GM12878 (cell line): ENCODE measurements at regions not wholly inside any gene's neighbourhood (a gene's known extent, or its start where the extent isn't known, plus 50 kb on each side); places are given as distances from the start of the nearest gene placed in this dataset.

Experiments used
- ATAC-seq: fragments of 200-7000 bp; cut with Tn5 transposase; 3 replicates; pipeline ENCODE4 v1.9.1; 2020; ENCODE audit warnings: mild to moderate bottlenecking, moderate library complexity
- BruUV-seq: library from RNA; stranded (reverse); fragments of 400-500 nt; replicated peaks from 2 replicates; lab custom pipeline; 2021; lab: Mats Ljungman, UMichigan
- CTCF ChIA-PET: fragments of 300-600 bp; sonication (Branson Sonifier 250); formaldehyde crosslinking; extraction: SDS; loops from one replicate; lab custom pipeline; 2021; ENCODE audit warnings: inconsistent platforms; lab: Yijun Ruan, JAX
- POLR2A ChIA-PET: fragments of 350-600 bp; formaldehyde crosslinking; extraction: SDS; loops from one replicate; lab custom pipeline; 2021; ENCODE audit warnings: inconsistent platforms; lab: Charles Lee
- RAD21 ChIA-PET: fragments of 300-600 bp; sonication (Branson Sonifier 250); formaldehyde crosslinking; loops from one replicate; lab custom pipeline; 2023; ENCODE audit warnings: antibody characterized with exemption; ENCODE audit not compliant: unreplicated experiment; lab: Charles Lee
- SMC1A ChIA-PET: fragments of 300-600 bp; sonication (Branson Sonifier 250); formaldehyde crosslinking; loops from one replicate; lab custom pipeline; 2023; ENCODE audit not compliant: unreplicated experiment, uncharacterized antibody; lab: Charles Lee
- DNase-seq: peaks from one replicate; pipeline ENCODE4 v3.0.0-alpha.2; 2011; ENCODE audit warnings: low read depth, low spot score
- FAIRE-seq: peaks from 3 replicates; lab custom pipeline; 2011; peaks lifted over from hg19 to GRCh38; lab: Jason Lieb, UNC
- H2AFZ ChIP-seq: 2 replicates; pipeline ENCODE4 v1.6.0; 2011; ENCODE audit warnings: low read depth, low read length, control low read depth; ENCODE audit not compliant: control insufficient read depth
- H3K27ac ChIP-seq: 2 replicates; pipeline ENCODE4 v1.5.1; 2011; ENCODE audit warnings: control low read depth; ENCODE audit not compliant: control insufficient read depth, insufficient read depth
- H3K27me3 ChIP-seq, 2 experiments: replicated peaks in 1 of 2; 2 replicates each; pipeline versions ENCODE4 v1.6.0 to v1.6.1; 2011; ENCODE audit warnings: low read length in 1 of 2; ENCODE audit not compliant: control insufficient read depth in 2 of 2, insufficient read depth in 2 of 2
- H3K36me3 ChIP-seq, 2 experiments: 2 replicates each; pipeline ENCODE4 v1.5.1; 2011; ENCODE audit warnings: low read length in 1 of 2; ENCODE audit not compliant: control insufficient read depth in 2 of 2, insufficient read depth in 2 of 2
- H3K4me1 ChIP-seq: 2 replicates; pipeline ENCODE4 v1.6.1; 2011; ENCODE audit warnings: mild to moderate bottlenecking, low read length, moderate library complexity, mixed read lengths; ENCODE audit not compliant: control insufficient read depth, insufficient read depth
- H3K4me2 ChIP-seq: 2 replicates; pipeline ENCODE4 v1.6.0; 2011; ENCODE audit warnings: control low read depth; ENCODE audit not compliant: control insufficient read depth, insufficient read depth
- H3K4me3 ChIP-seq: fragments of 200-600 bp; sonication (generic); 2 replicates; pipeline ENCODE4 v1.5.1; 2016
- H3K79me2 ChIP-seq: 2 replicates; pipeline ENCODE4 v1.6.0; 2011; ENCODE audit warnings: low read length; ENCODE audit not compliant: control insufficient read depth, insufficient read depth
- H3K9ac ChIP-seq: 2 replicates; pipeline ENCODE4 v1.8.0; 2011; ENCODE audit warnings: low read length, control low read depth, mixed read lengths; ENCODE audit not compliant: control insufficient read depth, insufficient read depth
- H3K9me3 ChIP-seq: replicated peaks from 3 replicates; pipeline ENCODE4 v1.5.1; 2011; ENCODE audit warnings: mild to moderate bottlenecking, low read length; ENCODE audit not compliant: control insufficient read depth, insufficient read depth
- H4K20me1 ChIP-seq: 2 replicates; pipeline ENCODE4 v1.6.0; 2011; ENCODE audit not compliant: control insufficient read depth, insufficient read depth
- ATF7 ChIP-seq: fragments of 450-650 bp; IDR thresholded peaks from 2 replicates; pipeline ENCODE4 v1.6.1; 2016; ENCODE audit warnings: low read depth, mild to moderate bottlenecking
- BCL11A ChIP-seq: IDR thresholded peaks from 2 replicates; pipeline ENCODE4 v1.6.1; 2011; ENCODE audit warnings: low read depth, low read length
- CBFB ChIP-seq: IDR thresholded peaks from 2 replicates; pipeline ENCODE4 v1.6.1; 2016; ENCODE audit warnings: antibody characterized with exemption, low read depth
- CHD1 ChIP-seq: IDR thresholded peaks from 2 replicates; pipeline ENCODE4 v1.6.1; 2012; ENCODE audit warnings: low read depth, low read length, improper control_type of control experiment
- DPF2 ChIP-seq: fragments of 450-650 bp; IDR thresholded peaks from 2 replicates; pipeline ENCODE4 v1.6.1; 2017; ENCODE audit warnings: mild to moderate bottlenecking
- ESRRA ChIP-seq: IDR thresholded peaks from 2 replicates; pipeline ENCODE4 v1.6.1; 2012; ENCODE audit warnings: mild to moderate bottlenecking, low read length, improper control_type of control experiment
- EZH2 ChIP-seq: IDR thresholded peaks from 2 replicates; pipeline ENCODE4 v1.6.1; 2012; ENCODE audit warnings: low read depth, mild to moderate bottlenecking, control low read depth, inconsistent platforms, low read length, borderline replicate concordance; ENCODE audit not compliant: control insufficient read depth
- PML ChIP-seq: IDR thresholded peaks from 2 replicates; pipeline ENCODE4 v1.6.1; 2012; ENCODE audit warnings: low read length, inconsistent platforms
- POLR2A ChIP-seq: IDR thresholded peaks from 2 replicates; pipeline ENCODE4 v1.6.1; 2011; ENCODE audit warnings: low read depth, mild to moderate bottlenecking, low read length
- SMAD1 ChIP-seq: fragments of 450-650 bp; IDR thresholded peaks from 2 replicates; pipeline ENCODE4 v1.6.1; 2018; ENCODE audit warnings: mild to moderate bottlenecking, low read depth; ENCODE audit not compliant: partially characterized antibody
- SREBF1 ChIP-seq: IDR thresholded peaks from 2 replicates; pipeline ENCODE4 v1.6.1; 2012; ENCODE audit warnings: mild to moderate bottlenecking, low read length
- SRF ChIP-seq, 2 experiments: IDR thresholded peaks; 2 replicates each; pipeline ENCODE4 v1.6.1; 2011; ENCODE audit warnings: low read depth in 2 of 2, low read length in 2 of 2, mild to moderate bottlenecking in 1 of 2, moderate library complexity in 1 of 2
- TARDBP ChIP-seq: IDR thresholded peaks from 2 replicates; pipeline ENCODE4 v1.6.1; 2016; ENCODE audit warnings: borderline replicate concordance
- TBL1XR1 ChIP-seq: IDR thresholded peaks from 2 replicates; pipeline ENCODE4 v1.6.1; 2012; ENCODE audit warnings: low read depth, low read length, improper control_type of control experiment
- ZNF24 ChIP-seq: fragments of 450-650 bp; IDR thresholded peaks from 2 replicates; pipeline ENCODE4 v1.6.1; 2017; ENCODE audit warnings: antibody characterized with exemption, mild to moderate bottlenecking
- ZNF622 ChIP-seq: fragments of 450-650 bp; IDR thresholded peaks from 2 replicates; pipeline ENCODE4 v1.6.1; 2017; ENCODE audit warnings: mild to moderate bottlenecking, inconsistent platforms
- WGBS: methylation state at CpG from one replicate; pipeline ENCODE4 v1.1.6; 2016; ENCODE audit warnings: low lambda C conversion rate; ENCODE audit not compliant: insufficient replicate concordance, insufficient coverage; ENCODE audit errors: missing lambda C conversion rate; 5-methylcytosine and 5-hydroxymethylcytosine counted together
- in situ Hi-C: fragments of 300-500 bp; cut with MboI; formaldehyde crosslinking; loops from 9 replicates; pipeline ENCODE4 v1.14.3; 2018; ENCODE audit warnings: mixed read lengths
- intact Hi-C: fragments of 100-400 bp; cut with micrococcal nuclease; formaldehyde crosslinking; loops from one replicate; pipeline ENCODE4 v1.14.2; 2022; ENCODE audit not compliant: unreplicated experiment
- TF ChIP-seq, protein P1 (sequence below): fragments of 450-650 bp; IDR thresholded peaks from 2 replicates; pipeline ENCODE4 v1.6.1; 2017; ENCODE audit warnings: antibody characterized with exemption, mild to moderate bottlenecking, moderate library complexity

GRCh38 chr7:25287291-25287690 is 59.0 kb upstream of the NPVF start:
- POLR2A ChIA-PET: no interaction called here
- H3K4me2 ChIP-seq: no peak overlapping the region

DNA sequence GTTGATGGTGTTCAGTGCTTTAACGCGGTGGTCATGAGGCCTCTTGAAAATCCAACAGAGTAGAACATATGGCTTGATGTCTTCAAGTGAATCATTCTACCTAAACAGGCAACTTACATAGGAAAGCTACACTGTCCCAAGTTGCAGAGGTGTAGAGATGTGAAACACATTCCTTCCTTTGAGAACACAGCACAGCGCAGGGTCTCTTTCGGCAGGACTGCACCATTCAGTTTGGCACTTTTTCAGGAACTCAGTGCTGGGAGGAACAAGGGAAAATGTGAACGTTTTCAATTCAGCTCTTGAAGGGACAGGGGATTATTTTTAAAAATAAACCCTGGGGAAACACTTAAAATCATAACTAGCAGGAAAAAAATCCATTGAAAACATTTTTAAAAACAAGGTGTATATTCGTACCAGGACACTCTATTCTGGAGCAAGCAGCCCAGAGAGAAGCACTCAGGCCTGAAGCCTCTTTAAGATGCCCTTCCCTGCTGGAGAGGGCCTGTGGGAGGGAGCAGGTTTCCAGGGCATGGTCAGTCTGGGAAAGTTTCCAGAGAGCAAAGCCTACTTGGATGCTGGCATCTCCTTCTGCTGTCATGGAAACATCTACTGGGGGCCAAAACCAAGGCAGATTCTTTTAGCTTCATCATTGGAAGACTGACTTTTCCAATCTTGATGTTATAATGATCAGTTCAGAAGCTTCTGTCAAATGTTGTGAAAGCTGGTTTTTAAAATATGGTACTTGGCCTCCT is 60.4 kb upstream of the NPVF start:
- H3K79me2 ChIP-seq: no peaks in the 10 kb centered on the region
- H4K20me1 ChIP-seq: no peaks in the 10 kb centered on the region; the same call in 1 of the 2 replicates
- H3K4me3 ChIP-seq: no peak overlapping the region
- 52% methylated on average over 6 of the region's 6 CpGs for WGBS
- ChIA-PET RAD21 (no interaction called here), CTCF (no interaction called here), SMC1A (no interaction called here), POLR2A (no interaction called here)
- H3K9me3 ChIP-seq: no peaks in the 10 kb centered on the region
- H3K4me1 ChIP-seq: no peaks in the 10 kb centered on the region
- H3K27me3 ChIP-seq: peaks cover 0 to 1% of the 10 kb centered on the region in 2 experiments; a peak in 2 of 4 replicates
- H3K27ac ChIP-seq: no peak overlapping the region
- H2AFZ ChIP-seq: no peak overlapping the region
- no peak overlapping the region for H3K9ac ChIP-seq
- H3K4me2 ChIP-seq: no peak overlapping the region
- intact Hi-C loops: no loop called here
- DNase-seq: no peak
- H3K36me3 ChIP-seq: no peaks in the 10 kb centered on the region
- no peak for FAIRE-seq
- BruUV-seq: no TSS peak
- in situ Hi-C loops: no loop called here
- ATAC-seq: no peak
- no peak for TF ChIP-seq EZH2
- no peak for TF ChIP-seq BCL11A
- no peak for TF ChIP-seq DPF2
- TF ChIP-seq SMAD1: no peak
- no peak for TF ChIP-seq SRF (IDR thresholded peaks at IDR 0.05; ENCODE audit: low read depth in 2 of 2, low read length in 2 of 2)
- TF ChIP-seq TBL1XR1: no peak
- no peak for TF ChIP-seq ZNF622
- TF ChIP-seq, protein P1, sequence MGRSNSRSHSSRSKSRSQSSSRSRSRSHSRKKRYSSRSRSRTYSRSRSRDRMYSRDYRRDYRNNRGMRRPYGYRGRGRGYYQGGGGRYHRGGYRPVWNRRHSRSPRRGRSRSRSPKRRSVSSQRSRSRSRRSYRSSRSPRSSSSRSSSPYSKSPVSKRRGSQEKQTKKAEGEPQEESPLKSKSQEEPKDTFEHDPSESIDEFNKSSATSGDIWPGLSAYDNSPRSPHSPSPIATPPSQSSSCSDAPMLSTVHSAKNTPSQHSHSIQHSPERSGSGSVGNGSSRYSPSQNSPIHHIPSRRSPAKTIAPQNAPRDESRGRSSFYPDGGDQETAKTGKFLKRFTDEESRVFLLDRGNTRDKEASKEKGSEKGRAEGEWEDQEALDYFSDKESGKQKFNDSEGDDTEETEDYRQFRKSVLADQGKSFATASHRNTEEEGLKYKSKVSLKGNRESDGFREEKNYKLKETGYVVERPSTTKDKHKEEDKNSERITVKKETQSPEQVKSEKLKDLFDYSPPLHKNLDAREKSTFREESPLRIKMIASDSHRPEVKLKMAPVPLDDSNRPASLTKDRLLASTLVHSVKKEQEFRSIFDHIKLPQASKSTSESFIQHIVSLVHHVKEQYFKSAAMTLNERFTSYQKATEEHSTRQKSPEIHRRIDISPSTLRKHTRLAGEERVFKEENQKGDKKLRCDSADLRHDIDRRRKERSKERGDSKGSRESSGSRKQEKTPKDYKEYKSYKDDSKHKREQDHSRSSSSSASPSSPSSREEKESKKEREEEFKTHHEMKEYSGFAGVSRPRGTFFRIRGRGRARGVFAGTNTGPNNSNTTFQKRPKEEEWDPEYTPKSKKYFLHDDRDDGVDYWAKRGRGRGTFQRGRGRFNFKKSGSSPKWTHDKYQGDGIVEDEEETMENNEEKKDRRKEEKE: no peak

More at GRCh38 chr7:25287291-25287690, 59.0 kb upstream of the NPVF start:
- ChIA-PET RAD21 (no interaction called here), CTCF (interaction anchor here (0.5 kb wide), 1 partner anchor 648 kb away, joined by 4 read pairs; no protein-coding TSS in a partner anchor), SMC1A (no interaction called here)
- Histone ChIP-seq H3K27me3 (peaks cover 1 to 4% of the 10 kb centered on the region in 2 experiments; a peak in 2 of 4 replicates), H3K79me2 (no peaks in the 10 kb centered on the region), H3K4me1 (no peaks in the 10 kb centered on the region), H2AFZ (no peak overlapping the region), H3K27ac (no peak overlapping the region), H3K4me3 (no peak overlapping the region), H3K36me3 (no peaks in the 10 kb centered on the region), H3K9me3 (no peaks in the 10 kb centered on the region), H4K20me1 (no peaks in the 10 kb centered on the region; the same call in 1 of the 2 replicates), H3K9ac (no peak overlapping the region)
- TF ChIP-seq SREBF1 (no peak), ATF7 (no peak), ESRRA (no peak), TARDBP (no peak), ZNF24 (no peak), POLR2A (no peak), CBFB (no peak), PML (no peak), CHD1 (no peak)
- in situ Hi-C loops (no loop called here), intact Hi-C loops (no loop called here)
- ATAC-seq (no peak), DNase-seq (no peak), FAIRE-seq (no peak)
- no TSS peak for BruUV-seq
- 67% methylated on average over 6 of the region's 6 CpGs for WGBS
